Bronchial epithelial cell (primary cell): ENCODE measurements at regions not wholly inside any gene's neighbourhood (a gene's known extent, or its start where the extent isn't known, plus 50 kb on each side); places are given as distances from the start of the nearest gene placed in this dataset.

Source experiments
- DNase-seq: peaks from one replicate; pipeline ENCODE4 v3.0.0-alpha.2; 2010; ENCODE audit warnings: low read depth
- FAIRE-seq: peaks from 2 replicates; lab custom pipeline; 2011; peaks lifted over from hg19 to GRCh38; lab: Jason Lieb, UNC
- H3K27me3 ChIP-seq: 2 replicates; pipeline ENCODE4 v1.5.1; 2011; ENCODE audit warnings: low read length; ENCODE audit not compliant: control insufficient read depth, insufficient read depth
- H3K36me3 ChIP-seq: 2 replicates; pipeline ENCODE4 v1.5.1; 2011; ENCODE audit warnings: low read length; ENCODE audit not compliant: control insufficient read depth, insufficient read depth
- H3K4me3 ChIP-seq: 2 replicates; pipeline ENCODE4 v1.5.1; 2011; ENCODE audit warnings: mild to moderate bottlenecking, low read depth, low read length, control low read depth
- CTCF ChIP-seq: IDR thresholded peaks from 2 replicates; pipeline ENCODE4 v1.5.1; 2011; ENCODE audit warnings: mild to moderate bottlenecking, moderate library complexity, low read length, control low read depth, inconsistent platforms; ENCODE audit not compliant: insufficient read depth, severe bottlenecking

- FAIRE-seq (no peak), DNase-seq (no peak)
- Histone ChIP-seq H3K27me3 (no peaks in the 10 kb centered on the region), H3K4me3 (no peak overlapping the region), H3K36me3 (no peaks in the 10 kb centered on the region)
- no peak for TF ChIP-seq CTCF
Observed at GRCh38 chr1:78830321-78830720, 176.2 kb downstream of the ADGRL4 start.

GRCh38 chr1:78831731-78832360 is 174.7 kb downstream of the ADGRL4 start:
- Histone ChIP-seq H3K36me3 (no peaks in the 10 kb centered on the region), H3K4me3 (no peak overlapping the region), H3K27me3 (no peaks in the 10 kb centered on the region)
- TF ChIP-seq CTCF: no peak
- FAIRE-seq (no peak), DNase-seq (peak; percentile 94)

GRCh38 chr1:78833491-78833890 is 173.0 kb downstream of the ADGRL4 start:
- DNase-seq (peak; percentile 93), FAIRE-seq (no peak)
- Histone ChIP-seq H3K27me3 (no peaks in the 10 kb centered on the region), H3K4me3 (no peak overlapping the region), H3K36me3 (no peaks in the 10 kb centered on the region)
- no peak for TF ChIP-seq CTCF

GRCh38 chr1:78834201-78834741 is 172.3 kb downstream of the ADGRL4 start:
- Histone ChIP-seq H3K36me3 (no peaks in the 10 kb centered on the region), H3K27me3 (no peaks in the 10 kb centered on the region), H3K4me3 (no peak overlapping the region)
- DNase-seq: no peak
- no peak for TF ChIP-seq CTCF
- FAIRE-seq: no peak

- H3K27me3 ChIP-seq: no peaks in the 10 kb centered on the region
- no peak for TF ChIP-seq CTCF
- H3K4me3 ChIP-seq: no peak overlapping the region
- FAIRE-seq (no peak), DNase-seq (no peak)
- no peaks in the 10 kb centered on the region for H3K36me3 ChIP-seq
Observed at GRCh38 chr1:78836726-78837125, 169.8 kb downstream of the ADGRL4 start.

- Histone ChIP-seq H3K27me3 (no peaks in the 10 kb centered on the region), H3K36me3 (no peaks in the 10 kb centered on the region), H3K4me3 (no peak overlapping the region)
- DNase-seq (peak; percentile 58), FAIRE-seq (no peak)
- TF ChIP-seq CTCF: peak; percentile 37
Observed at GRCh38 chr1:78839704-78840277, 166.7 kb downstream of the ADGRL4 start.
